ENCODE measurements at regions not wholly inside any gene's neighbourhood (a gene's known extent, or its start where the extent isn't known, plus 50 kb on each side); places are given as distances from the start of the nearest gene placed in this dataset.

DNA sequence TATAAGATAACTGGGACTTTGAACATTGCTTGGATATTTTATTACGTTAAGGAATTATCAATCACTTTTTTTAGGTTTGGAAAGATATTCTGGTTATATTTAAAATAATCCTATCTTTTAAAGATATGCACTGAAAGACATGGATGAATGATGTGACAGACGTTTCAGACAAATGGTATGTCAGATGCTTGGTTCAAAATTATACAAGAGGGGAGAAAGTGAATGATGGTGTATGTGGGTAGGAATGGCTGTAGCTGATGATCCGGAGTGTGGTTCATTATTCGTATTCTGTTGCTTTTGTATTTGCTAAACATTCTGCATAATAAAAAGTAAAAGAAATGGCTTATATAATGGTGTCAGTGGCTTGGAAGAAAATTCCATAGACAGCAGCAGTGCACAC lies 51.0 kb upstream of the SNRPB2 start:
- Histone ChIP-seq H3K27ac (ENCODE audit: low read length) (no peak overlapping the region), H3K27me3 (ENCODE audit: insufficient read depth, low read length, poor library complexity) (peaks cover 5% of the 10 kb centered on the region), H3K9me3 (ENCODE audit: insufficient read depth, low read length, severe bottlenecking) (no peaks in the 10 kb centered on the region), H3K9ac (ENCODE audit: low read depth, low read length) (no peak overlapping the region), H4K20me1 (ENCODE audit: insufficient read depth, low read length) (no peaks in the 10 kb centered on the region), H3K36me3 (ENCODE audit: insufficient read depth, low read length) (no peaks in the 10 kb centered on the region), H2AFZ (ENCODE audit: low read depth, low read length) (no peak overlapping the region), H3K4me2 (ENCODE audit: insufficient read depth, low read length) (no peak overlapping the region), H3K4me1 (ENCODE audit: insufficient read depth, low read length) (no peaks in the 10 kb centered on the region), H3K79me2 (ENCODE audit: insufficient read depth, low read length) (no peaks in the 10 kb centered on the region), H3K4me3 (ENCODE audit: low read depth in 1 of 2, low read length in 2 of 2) (no peak overlapping the region)
- no peak for ATAC-seq (ENCODE audit: insufficient read depth, low read depth)
- DNase-seq = no peak
- TF ChIP-seq, protein P1, sequence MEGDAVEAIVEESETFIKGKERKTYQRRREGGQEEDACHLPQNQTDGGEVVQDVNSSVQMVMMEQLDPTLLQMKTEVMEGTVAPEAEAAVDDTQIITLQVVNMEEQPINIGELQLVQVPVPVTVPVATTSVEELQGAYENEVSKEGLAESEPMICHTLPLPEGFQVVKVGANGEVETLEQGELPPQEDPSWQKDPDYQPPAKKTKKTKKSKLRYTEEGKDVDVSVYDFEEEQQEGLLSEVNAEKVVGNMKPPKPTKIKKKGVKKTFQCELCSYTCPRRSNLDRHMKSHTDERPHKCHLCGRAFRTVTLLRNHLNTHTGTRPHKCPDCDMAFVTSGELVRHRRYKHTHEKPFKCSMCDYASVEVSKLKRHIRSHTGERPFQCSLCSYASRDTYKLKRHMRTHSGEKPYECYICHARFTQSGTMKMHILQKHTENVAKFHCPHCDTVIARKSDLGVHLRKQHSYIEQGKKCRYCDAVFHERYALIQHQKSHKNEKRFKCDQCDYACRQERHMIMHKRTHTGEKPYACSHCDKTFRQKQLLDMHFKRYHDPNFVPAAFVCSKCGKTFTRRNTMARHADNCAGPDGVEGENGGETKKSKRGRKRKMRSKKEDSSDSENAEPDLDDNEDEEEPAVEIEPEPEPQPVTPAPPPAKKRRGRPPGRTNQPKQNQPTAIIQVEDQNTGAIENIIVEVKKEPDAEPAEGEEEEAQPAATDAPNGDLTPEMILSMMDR (IDR thresholded peaks at IDR 0.05; ENCODE audit: borderline replicate concordance, extremely low read depth, low read length, poor library complexity, severe bottlenecking) = no peak

DNA sequence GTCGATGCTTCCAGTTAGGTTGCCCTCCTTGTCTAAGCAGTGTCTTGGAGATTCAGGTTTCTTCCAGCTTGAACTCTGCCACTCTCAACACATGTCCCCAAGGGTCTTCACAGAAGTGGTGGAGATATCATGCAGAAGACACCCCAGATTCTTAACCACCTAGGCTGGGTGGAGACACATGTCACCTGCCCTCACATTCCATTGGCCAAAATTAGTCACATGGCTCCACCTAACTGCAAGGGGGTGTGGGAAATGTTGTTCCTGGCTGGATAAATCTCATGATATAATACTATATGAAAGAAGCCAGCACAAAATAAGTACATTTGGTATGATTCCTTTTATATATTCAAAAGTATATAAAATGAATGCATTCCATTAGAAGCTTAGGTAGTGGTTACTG lies 52.9 kb upstream of the SNRPB2 start:
- Histone ChIP-seq H2AFZ (ENCODE audit: low read depth, low read length) (no peak overlapping the region), H3K79me2 (ENCODE audit: insufficient read depth, low read length) (no peaks in the 10 kb centered on the region), H3K27ac (ENCODE audit: low read length) (no peak overlapping the region), H3K27me3 (ENCODE audit: insufficient read depth, low read length, poor library complexity) (peaks cover 5% of the 10 kb centered on the region), H3K9ac (ENCODE audit: low read depth, low read length) (no peak overlapping the region), H3K4me3 (ENCODE audit: low read depth in 1 of 2, low read length in 2 of 2) (no peak overlapping the region), H3K4me2 (ENCODE audit: insufficient read depth, low read length) (no peak overlapping the region), H3K4me1 (ENCODE audit: insufficient read depth, low read length) (no peaks in the 10 kb centered on the region), H3K36me3 (ENCODE audit: insufficient read depth, low read length) (no peaks in the 10 kb centered on the region), H3K9me3 (ENCODE audit: insufficient read depth, low read length, severe bottlenecking) (no peaks in the 10 kb centered on the region), H4K20me1 (ENCODE audit: insufficient read depth, low read length) (no peaks in the 10 kb centered on the region)
- TF ChIP-seq, protein P1 (IDR thresholded peaks at IDR 0.05; ENCODE audit: borderline replicate concordance, extremely low read depth, low read length, poor library complexity, severe bottlenecking) = no peak
- TF ChIP-seq EZH2 (IDR thresholded peaks at IDR 0.05; ENCODE audit: borderline replicate concordance, low read depth, low read length, severe bottlenecking) = no peak
- DNase-seq = no peak
- no peak for ATAC-seq (ENCODE audit: insufficient read depth, low read depth)

DNA sequence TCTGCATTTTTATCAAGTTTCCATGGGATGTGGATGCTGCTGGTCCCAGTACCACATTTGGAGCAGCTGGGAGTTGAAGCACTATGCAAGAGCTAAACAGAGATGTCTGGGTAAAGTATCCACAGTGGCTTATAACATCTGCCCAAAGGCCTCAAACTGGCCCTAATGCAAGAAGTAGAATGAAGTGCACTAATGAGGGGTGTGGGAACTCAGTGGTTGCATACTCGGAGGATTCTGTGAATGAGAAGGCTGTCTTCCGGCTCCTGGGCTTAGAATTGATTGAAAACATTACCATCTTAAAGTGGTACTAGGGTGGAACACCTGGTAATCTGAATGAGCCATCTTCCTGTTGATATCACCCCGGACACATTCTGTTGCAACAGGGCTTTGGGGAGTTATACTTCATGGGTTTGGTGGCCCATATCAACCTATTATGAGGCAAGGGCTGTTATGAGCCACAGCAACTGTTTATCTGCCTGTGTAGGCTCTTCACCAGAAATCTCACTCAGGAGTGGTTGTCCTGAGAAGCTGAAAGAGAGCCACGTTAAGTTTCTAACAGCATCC lies 54.7 kb upstream of the SNRPB2 start:
- no peak for TF ChIP-seq EZH2 (IDR thresholded peaks at IDR 0.05; ENCODE audit: borderline replicate concordance, low read depth, low read length, severe bottlenecking)
- TF ChIP-seq, protein P1 (IDR thresholded peaks at IDR 0.05; ENCODE audit: borderline replicate concordance, extremely low read depth, low read length, poor library complexity, severe bottlenecking) = no peak
- no peak overlapping the region for H3K9ac ChIP-seq (ENCODE audit: low read depth, low read length)
- no peak overlapping the region for H2AFZ ChIP-seq (ENCODE audit: low read depth, low read length)
- no peak for ATAC-seq (ENCODE audit: insufficient read depth, low read depth)
- no peaks in the 10 kb centered on the region for H3K4me1 ChIP-seq (ENCODE audit: insufficient read depth, low read length)
- H3K27me3 ChIP-seq (ENCODE audit: insufficient read depth, low read length, poor library complexity) = peaks cover 5% of the 10 kb centered on the region
- no peak overlapping the region for H3K4me3 ChIP-seq (ENCODE audit: low read depth in 1 of 2, low read length in 2 of 2)
- no peak for DNase-seq
- no peaks in the 10 kb centered on the region for H4K20me1 ChIP-seq (ENCODE audit: insufficient read depth, low read length)
- no peak overlapping the region for H3K27ac ChIP-seq (ENCODE audit: low read length)
- H3K4me2 ChIP-seq (ENCODE audit: insufficient read depth, low read length) = no peak overlapping the region
- no peaks in the 10 kb centered on the region for H3K36me3 ChIP-seq (ENCODE audit: insufficient read depth, low read length)
- no peaks in the 10 kb centered on the region for H3K9me3 ChIP-seq (ENCODE audit: insufficient read depth, low read length, severe bottlenecking)
- H3K79me2 ChIP-seq (ENCODE audit: insufficient read depth, low read length) = no peaks in the 10 kb centered on the region

DNA sequence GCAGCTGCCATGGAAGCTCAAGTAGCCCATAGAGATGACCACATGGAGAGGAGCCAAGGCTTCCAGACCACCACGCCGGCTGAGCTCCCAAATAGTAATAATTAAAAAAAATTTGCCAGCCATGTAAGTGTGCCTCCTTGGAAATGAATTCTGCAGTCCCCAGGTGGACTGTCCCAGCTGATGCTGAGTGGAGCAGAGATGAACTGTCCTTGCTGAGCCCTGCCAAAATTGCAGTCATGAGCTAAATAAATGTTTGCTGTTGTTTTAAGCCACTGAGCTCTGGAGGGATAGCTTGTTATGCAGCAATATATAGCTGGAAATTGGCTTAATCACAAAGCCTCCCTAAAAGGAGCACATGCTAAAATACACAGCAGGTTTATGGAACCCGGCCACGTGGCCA lies 55.6 kb upstream of the SNRPB2 start:
- no peaks in the 10 kb centered on the region for H4K20me1 ChIP-seq (ENCODE audit: insufficient read depth, low read length)
- no peak overlapping the region for H3K27ac ChIP-seq (ENCODE audit: low read length)
- no peak for DNase-seq
- no peaks in the 10 kb centered on the region for H3K36me3 ChIP-seq (ENCODE audit: insufficient read depth, low read length)
- no peak overlapping the region for H2AFZ ChIP-seq (ENCODE audit: low read depth, low read length)
- ATAC-seq (ENCODE audit: insufficient read depth, low read depth) = no peak
- no peaks in the 10 kb centered on the region for H3K79me2 ChIP-seq (ENCODE audit: insufficient read depth, low read length)
- peaks cover 5% of the 10 kb centered on the region for H3K9me3 ChIP-seq (ENCODE audit: insufficient read depth, low read length, severe bottlenecking)
- H3K4me2 ChIP-seq (ENCODE audit: insufficient read depth, low read length) = no peak overlapping the region
- H3K9ac ChIP-seq (ENCODE audit: low read depth, low read length) = no peak overlapping the region
- no peaks in the 10 kb centered on the region for H3K4me1 ChIP-seq (ENCODE audit: insufficient read depth, low read length)
- TF ChIP-seq, protein P1 (IDR thresholded peaks at IDR 0.05; ENCODE audit: borderline replicate concordance, extremely low read depth, low read length, poor library complexity, severe bottlenecking) = no peak
- no peak for TF ChIP-seq EZH2 (IDR thresholded peaks at IDR 0.05; ENCODE audit: borderline replicate concordance, low read depth, low read length, severe bottlenecking)
- H3K4me3 ChIP-seq (ENCODE audit: low read depth in 1 of 2, low read length in 2 of 2) = no peak overlapping the region
- H3K27me3 ChIP-seq (ENCODE audit: insufficient read depth, low read length, poor library complexity) = no peaks in the 10 kb centered on the region
